ENCODE measurements at regions not wholly inside any gene's neighbourhood (a gene's known extent, or its start where the extent isn't known, plus 50 kb on each side); places are given as distances from the start of the nearest gene placed in this dataset.

DNA sequence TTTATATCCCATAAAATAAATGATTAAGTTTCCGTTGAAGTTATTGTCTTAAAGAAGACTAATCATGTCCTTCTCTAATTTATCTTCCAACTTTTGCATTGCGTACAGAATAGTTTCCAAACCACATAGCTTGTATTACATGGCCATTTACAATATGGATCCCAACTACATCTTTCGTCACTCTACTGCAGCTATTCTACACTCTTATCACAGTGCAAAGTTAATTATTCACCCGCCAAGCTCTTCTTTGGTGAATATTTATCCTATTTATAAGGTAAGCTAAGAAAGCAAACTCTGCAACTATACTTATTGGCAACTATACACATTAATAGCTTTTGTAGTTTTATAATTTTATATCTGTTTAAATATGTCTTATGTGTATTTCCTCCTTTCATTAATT, 75.9 kb upstream of the ADAMTS19 start:
- Histone ChIP-seq H3K36me3 (ENCODE audit: insufficient read depth, low read length) (no peaks in the 10 kb centered on the region), H3K9me3 (ENCODE audit: low read length) (no peaks in the 10 kb centered on the region), H4K20me1 (ENCODE audit: insufficient read depth, low read length) (no peaks in the 10 kb centered on the region), H3K4me1 (ENCODE audit: insufficient read depth, low read length, poor library complexity, severe bottlenecking) (no peaks in the 10 kb centered on the region), H3K79me2 (ENCODE audit: insufficient read depth, low read depth, low read length) (no peaks in the 10 kb centered on the region), H3K4me2 (ENCODE audit: low read length) (no peak overlapping the region), H3K27ac (ENCODE audit: low read depth, low read length, poor library complexity, severe bottlenecking) (no peak overlapping the region), H3K4me3 (ENCODE audit: low read depth, low read length, poor library complexity, severe bottlenecking) (no peak overlapping the region), H2AFZ (ENCODE audit: low read length) (no peak overlapping the region), H3K9me2 (ENCODE audit: insufficient read depth, low read length) (no peaks in the 10 kb centered on the region)
- ChIA-PET POLR2A (interaction anchor here (0.8 kb wide), 1 partner anchor 26 kb away, joined by 3 read pairs; no protein-coding TSS in a partner anchor), CTCF (ENCODE audit: unreplicated experiment) (no interaction called here)
- DNase-seq (ENCODE audit: low spot score) = no peak
- intact Hi-C loops (cut with micrococcal nuclease; ENCODE audit: unreplicated experiment) = no loop called here
- no peak for TF ChIP-seq EZH2phosphoT487 (IDR thresholded peaks at IDR 0.05; ENCODE audit: borderline replicate concordance, low read depth, low read length)
- TF ChIP-seq, protein P1, sequence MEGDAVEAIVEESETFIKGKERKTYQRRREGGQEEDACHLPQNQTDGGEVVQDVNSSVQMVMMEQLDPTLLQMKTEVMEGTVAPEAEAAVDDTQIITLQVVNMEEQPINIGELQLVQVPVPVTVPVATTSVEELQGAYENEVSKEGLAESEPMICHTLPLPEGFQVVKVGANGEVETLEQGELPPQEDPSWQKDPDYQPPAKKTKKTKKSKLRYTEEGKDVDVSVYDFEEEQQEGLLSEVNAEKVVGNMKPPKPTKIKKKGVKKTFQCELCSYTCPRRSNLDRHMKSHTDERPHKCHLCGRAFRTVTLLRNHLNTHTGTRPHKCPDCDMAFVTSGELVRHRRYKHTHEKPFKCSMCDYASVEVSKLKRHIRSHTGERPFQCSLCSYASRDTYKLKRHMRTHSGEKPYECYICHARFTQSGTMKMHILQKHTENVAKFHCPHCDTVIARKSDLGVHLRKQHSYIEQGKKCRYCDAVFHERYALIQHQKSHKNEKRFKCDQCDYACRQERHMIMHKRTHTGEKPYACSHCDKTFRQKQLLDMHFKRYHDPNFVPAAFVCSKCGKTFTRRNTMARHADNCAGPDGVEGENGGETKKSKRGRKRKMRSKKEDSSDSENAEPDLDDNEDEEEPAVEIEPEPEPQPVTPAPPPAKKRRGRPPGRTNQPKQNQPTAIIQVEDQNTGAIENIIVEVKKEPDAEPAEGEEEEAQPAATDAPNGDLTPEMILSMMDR (conservative IDR thresholded peaks at IDR 0.05; ENCODE audit: low read length) = no peak
- no TSS peak for BruUV-seq (replicated peaks)

DNA sequence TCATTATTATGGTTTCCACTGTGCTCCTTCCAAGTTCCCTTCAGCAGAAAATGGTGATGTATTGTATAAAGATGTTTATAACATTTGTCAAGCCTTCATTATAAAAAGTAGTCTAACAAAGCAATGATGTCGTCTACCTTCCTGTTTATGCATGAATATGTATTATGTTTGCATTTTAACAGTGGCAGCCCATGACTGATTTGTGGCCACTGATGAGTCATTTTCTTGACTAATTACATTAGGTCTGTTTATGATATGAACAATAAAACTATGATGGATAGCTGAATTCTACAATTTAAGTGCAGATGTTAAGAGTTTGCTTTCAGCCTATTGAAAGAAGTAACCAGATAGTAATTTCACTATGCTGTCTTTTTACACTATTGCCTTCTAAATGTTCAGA, 75.4 kb upstream of the ADAMTS19 start:
- no peak overlapping the region for H3K4me3 ChIP-seq (ENCODE audit: low read depth, low read length, poor library complexity, severe bottlenecking)
- H4K20me1 ChIP-seq (ENCODE audit: insufficient read depth, low read length) = no peaks in the 10 kb centered on the region
- H3K9me2 ChIP-seq (ENCODE audit: insufficient read depth, low read length) = no peaks in the 10 kb centered on the region
- H3K4me2 ChIP-seq (ENCODE audit: low read length) = no peak overlapping the region
- TF ChIP-seq EZH2phosphoT487 (IDR thresholded peaks at IDR 0.05; ENCODE audit: borderline replicate concordance, low read depth, low read length) = no peak
- TF ChIP-seq, protein P1 (conservative IDR thresholded peaks at IDR 0.05; ENCODE audit: low read length) = no peak
- ChIA-PET POLR2A (interaction anchor here (0.8 kb wide), 1 partner anchor 26 kb away, joined by 3 read pairs; no protein-coding TSS in a partner anchor), CTCF (ENCODE audit: unreplicated experiment) (no interaction called here)
- no TSS peak for BruUV-seq (replicated peaks)
- no peaks in the 10 kb centered on the region for H3K36me3 ChIP-seq (ENCODE audit: insufficient read depth, low read length)
- DNase-seq (ENCODE audit: low spot score) = no peak
- H3K79me2 ChIP-seq (ENCODE audit: insufficient read depth, low read depth, low read length) = no peaks in the 10 kb centered on the region
- no peak overlapping the region for H3K27ac ChIP-seq (ENCODE audit: low read depth, low read length, poor library complexity, severe bottlenecking)
- no peaks in the 10 kb centered on the region for H3K9me3 ChIP-seq (ENCODE audit: low read length)
- H2AFZ ChIP-seq (ENCODE audit: low read length) = no peak overlapping the region
- intact Hi-C loops (cut with micrococcal nuclease; ENCODE audit: unreplicated experiment) = no loop called here
- H3K4me1 ChIP-seq (ENCODE audit: insufficient read depth, low read length, poor library complexity, severe bottlenecking) = no peaks in the 10 kb centered on the region

DNA sequence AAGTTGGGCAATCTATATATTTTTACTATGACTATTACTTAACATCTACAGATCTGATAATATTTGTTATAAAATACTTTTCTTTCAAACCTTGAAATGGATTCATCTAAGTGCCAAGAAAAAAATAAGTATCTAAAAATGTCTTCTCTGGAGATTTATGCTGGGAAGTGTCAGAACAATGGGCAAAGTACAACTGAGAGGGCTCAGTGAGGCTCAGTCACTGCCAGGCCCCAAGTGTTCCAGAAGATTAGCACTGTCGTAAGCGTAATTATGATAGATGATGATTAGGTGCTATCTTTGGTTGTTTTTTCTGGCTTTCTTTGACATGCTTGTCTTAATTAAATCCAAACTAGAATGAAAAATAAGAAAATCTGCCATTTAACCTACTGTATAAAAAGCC, 72.2 kb upstream of the ADAMTS19 start:
- intact Hi-C loops (cut with micrococcal nuclease; ENCODE audit: unreplicated experiment) = no loop called here
- H3K9me3 ChIP-seq (ENCODE audit: low read length) = no peaks in the 10 kb centered on the region
- no peaks in the 10 kb centered on the region for H3K79me2 ChIP-seq (ENCODE audit: insufficient read depth, low read depth, low read length)
- TF ChIP-seq, protein P1 (conservative IDR thresholded peaks at IDR 0.05; ENCODE audit: low read length) = no peak
- no peak for TF ChIP-seq EZH2phosphoT487 (IDR thresholded peaks at IDR 0.05; ENCODE audit: borderline replicate concordance, low read depth, low read length)
- no TSS peak for BruUV-seq (replicated peaks)
- H3K4me2 ChIP-seq (ENCODE audit: low read length) = no peak overlapping the region
- H3K9me2 ChIP-seq (ENCODE audit: insufficient read depth, low read length) = no peaks in the 10 kb centered on the region
- no peaks in the 10 kb centered on the region for H3K36me3 ChIP-seq (ENCODE audit: insufficient read depth, low read length)
- H3K27ac ChIP-seq (ENCODE audit: low read depth, low read length, poor library complexity, severe bottlenecking) = no peak overlapping the region
- H3K4me1 ChIP-seq (ENCODE audit: insufficient read depth, low read length, poor library complexity, severe bottlenecking) = no peaks in the 10 kb centered on the region
- ChIA-PET POLR2A (no interaction called here), CTCF (ENCODE audit: unreplicated experiment) (no interaction called here)
- no peak overlapping the region for H2AFZ ChIP-seq (ENCODE audit: low read length)
- no peak overlapping the region for H3K4me3 ChIP-seq (ENCODE audit: low read depth, low read length, poor library complexity, severe bottlenecking)
- DNase-seq (ENCODE audit: low spot score) = no peak
- no peaks in the 10 kb centered on the region for H4K20me1 ChIP-seq (ENCODE audit: insufficient read depth, low read length)

All from OCI-LY7 (cell line).